ENCODE measurements at regions not wholly inside any gene's neighbourhood (a gene's known extent, or its start where the extent isn't known, plus 50 kb on each side); places are given as distances from the start of the nearest gene placed in this dataset.

GRCh38 chr2:180061085-180061484, 54.0 kb upstream of the CWC22 start:
- no peak for TF ChIP-seq REST (IDR thresholded peaks at IDR 0.05; ENCODE audit: insufficient read depth in 1 of 2, low read depth in 2 of 2, low read length in 2 of 2)
- no peak for TF ChIP-seq SIN3A (IDR thresholded peaks at IDR 0.05; ENCODE audit: borderline replicate concordance, insufficient read depth, low read length)
- no peak for TF ChIP-seq FOXP2 (optimal IDR thresholded peaks at IDR 0.05; ENCODE audit: borderline replicate concordance, extremely low read depth, extremely low read length, insufficient read depth)
- TF ChIP-seq TAF1 (IDR thresholded peaks at IDR 0.05; ENCODE audit: borderline replicate concordance, insufficient read depth, low read length) = no peak
- no peak for TF ChIP-seq POLR2AphosphoS5 (IDR thresholded peaks at IDR 0.05; ENCODE audit: low read depth, low read length)

- no peak for TF ChIP-seq FOXP2 (optimal IDR thresholded peaks at IDR 0.05; ENCODE audit: borderline replicate concordance, extremely low read depth, extremely low read length, insufficient read depth)
- TF ChIP-seq SIN3A (IDR thresholded peaks at IDR 0.05; ENCODE audit: borderline replicate concordance, insufficient read depth, low read length) = no peak
- TF ChIP-seq REST (IDR thresholded peaks at IDR 0.05; ENCODE audit: insufficient read depth in 1 of 2, low read depth in 2 of 2, low read length in 2 of 2) = no peak
- no peak for TF ChIP-seq POLR2AphosphoS5 (IDR thresholded peaks at IDR 0.05; ENCODE audit: low read depth, low read length)
- TF ChIP-seq TAF1 (IDR thresholded peaks at IDR 0.05; ENCODE audit: borderline replicate concordance, insufficient read depth, low read length) = no peak
Measured at GRCh38 chr2:180058993-180059392, 51.9 kb upstream of the CWC22 start.

DNA sequence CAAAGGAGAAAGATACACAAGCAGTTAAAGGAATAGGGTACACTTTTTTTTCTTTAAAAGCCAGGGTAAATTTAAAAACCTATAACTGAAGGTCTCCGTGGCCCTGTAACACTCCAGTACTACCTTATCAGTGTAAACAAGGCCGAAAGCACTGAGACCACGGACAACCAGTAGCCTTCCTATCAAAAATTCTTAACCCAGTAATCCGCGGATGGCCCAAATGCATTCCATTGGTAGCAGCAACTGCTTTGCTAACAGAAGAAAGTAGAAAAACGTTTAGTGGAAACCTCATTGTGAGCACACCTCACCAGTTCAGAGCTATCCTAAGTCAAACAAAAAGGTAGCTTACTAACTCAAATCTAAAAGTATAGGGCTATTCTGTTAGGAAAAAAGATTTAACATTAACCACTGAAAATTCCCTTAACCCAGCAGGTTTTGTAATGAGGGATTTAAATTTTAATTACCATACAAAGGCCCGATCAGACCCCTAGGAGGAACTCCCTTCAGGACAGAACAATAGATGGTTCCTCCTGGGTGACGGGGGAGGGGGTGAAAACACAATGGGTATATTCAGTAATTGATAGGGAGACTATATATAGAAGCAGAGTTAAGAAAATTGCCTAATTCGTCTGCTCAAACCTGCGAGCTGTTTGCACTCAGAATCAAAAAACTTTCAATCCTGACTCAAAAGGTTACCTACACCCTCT, 50.8 kb upstream of the CWC22 start:
- TF ChIP-seq REST (IDR thresholded peaks at IDR 0.05; ENCODE audit: insufficient read depth in 1 of 2, low read depth in 2 of 2, low read length in 2 of 2) (no peak), POLR2AphosphoS5 (IDR thresholded peaks at IDR 0.05; ENCODE audit: low read depth, low read length) (no peak), TAF1 (IDR thresholded peaks at IDR 0.05; ENCODE audit: borderline replicate concordance, insufficient read depth, low read length) (no peak), FOXP2 (optimal IDR thresholded peaks at IDR 0.05; ENCODE audit: borderline replicate concordance, extremely low read depth, extremely low read length, insufficient read depth) (no peak), SIN3A (IDR thresholded peaks at IDR 0.05; ENCODE audit: borderline replicate concordance, insufficient read depth, low read length) (no peak)
